Motor neuron (in vitro differentiated cells): ENCODE measurements at regions not wholly inside any gene's neighbourhood (a gene's known extent, or its start where the extent isn't known, plus 50 kb on each side); places are given as distances from the start of the nearest gene placed in this dataset.

ENCODE experiments used
- ATAC-seq, 8 experiments: fragments of 200-7000 bp; cut with Tn5 transposase; replicated peaks in 6 of 8; 2 replicates each; pipeline ENCODE4 v1.8.0; 2021; ENCODE audit warnings: mild to moderate bottlenecking in 8 of 8, moderate library complexity in 8 of 8
- H3K27ac ChIP-seq, 2 donors: fragments of 250-450 bp; sonication (Bioruptor Pico); 2 replicates each; pipeline ENCODE4 v1.9.0; 2021; ENCODE audit warnings: antibody characterized with exemption in 2 of 2, mild to moderate bottlenecking in 2 of 2, moderate library complexity in 1 of 2
- H3K4me1 ChIP-seq, 2 donors: fragments of 250-450 bp; sonication (Bioruptor Pico); replicated peaks in 1 of 2; 2 replicates each; pipeline ENCODE4 v1.6.1; 2021; ENCODE audit warnings: antibody characterized with exemption in 2 of 2, mild to moderate bottlenecking in 2 of 2, moderate library complexity in 1 of 2
- H3K4me3 ChIP-seq, 5 donors: fragments of 250-450 bp; sonication (Bioruptor Pico); 2 replicates each; pipeline ENCODE4 v1.9.0; 2021; ENCODE audit warnings: antibody characterized with exemption in 5 of 5, mild to moderate bottlenecking in 5 of 5, moderate library complexity in 4 of 5
- WGBS, 10 experiments: fragments of 450-650 bp; shearing (Covaris generic); methylation state at CpG; one replicate each; pipeline ENCODE4 v1.0.0; 2022; 5-methylcytosine and 5-hydroxymethylcytosine counted together
- in situ Hi-C, 9 experiments: fragments of 400-800 bp; cut with MboI; loops; one replicate each; pipeline ENCODE4 v1.15.0; 2021; ENCODE audit warnings: low sequenced_read_pairs in 9 of 9, low pct_unique_long_range_greater_than_20kb in 2 of 9; ENCODE audit not compliant: unreplicated experiment in 9 of 9

- peaks cover 58 to 64% of the 10 kb centered on the region in 2 donors for H3K4me1 ChIP-seq
- in situ Hi-C loops = no loop called here
Observed at GRCh38 chr18:41621177-41621576, 333.9 kb upstream of the PIK3C3 start.

GRCh38 chr18:41618147-41618546 is 336.9 kb upstream of the PIK3C3 start:
- in situ Hi-C loops = no loop called here
- ATAC-seq = peak in 3 of 8 experiments; percentile 31 to 50 (median 37)
- no peak overlapping the region for H3K4me3 ChIP-seq
- peak overlapping the region in 1 of 2 donors; percentile 39 for H3K27ac ChIP-seq
- peaks cover 38 to 42% of the 10 kb centered on the region in 2 donors for H3K4me1 ChIP-seq
- WGBS, 10 experiments = 0 to 100% (median 80%) methylated on average over 1 of the region's 1 CpG; no CpG with 5 or more reads in 6 of the 10 experiments

More at GRCh38 chr18:41621177-41621576, 333.9 kb upstream of the PIK3C3 start:
- H3K27ac ChIP-seq = no peak overlapping the region
- ATAC-seq = no peak
- H3K4me3 ChIP-seq = no peak overlapping the region
- WGBS, 10 experiments = 0 to 56% (median 0%) methylated on average over 1 of the region's 1 CpG; no CpG with 5 or more reads in 2 of the 10 experiments

- peak overlapping the region in 1 of 2 donors; percentile 39 for H3K27ac ChIP-seq
- in situ Hi-C loops = no loop called here
- WGBS, 10 experiments = 0 to 71% (median 22%) methylated on average over 1 to 2 of the region's 2 CpGs; no CpG with 5 or more reads in 3 of the 10 experiments
- peak in 5 of 8 experiments; percentile 58 to 80 (median 67) for ATAC-seq
- peaks cover 36 to 43% of the 10 kb centered on the region in 2 donors for H3K4me1 ChIP-seq
- H3K4me3 ChIP-seq = no peak overlapping the region
Observed at GRCh38 chr18:41617647-41618046, 337.4 kb upstream of the PIK3C3 start.

GRCh38 chr18:41613003-41613609 is 341.9 kb upstream of the PIK3C3 start:
- Histone ChIP-seq H3K4me3 (no peak overlapping the region), H3K4me1 (peaks cover 13 to 17% of the 10 kb centered on the region in 2 donors), H3K27ac (no peak overlapping the region)
- in situ Hi-C loops = no loop called here
- WGBS, 10 experiments = 14 to 82% (median 78%) methylated on average over 1 to 6 of the region's 6 CpGs; no CpG with 5 or more reads in 2 of the 10 experiments
- peak in 5 of 8 experiments; percentile 36 to 61 (median 47) for ATAC-seq

- ATAC-seq = no peak
- Histone ChIP-seq H3K4me3 (no peak overlapping the region), H3K4me1 (no peaks in the 10 kb centered on the region), H3K27ac (no peak overlapping the region)
- WGBS, 10 experiments = 18 to 94% (median 78%) methylated on average over 2 to 5 of the region's 5 CpGs
- in situ Hi-C loops = no loop called here
Observed at GRCh38 chr18:41604964-41605363, 350.1 kb upstream of the PIK3C3 start.

- Histone ChIP-seq H3K4me1 (peaks cover 3 to 8% of the 10 kb centered on the region in 2 donors), H3K4me3 (no peak overlapping the region), H3K27ac (no peak overlapping the region)
- 7 to 100% (median 86%) methylated on average over 1 to 4 of the region's 4 CpGs; no CpG with 5 or more reads in 1 of the 10 experiments for WGBS, 10 experiments
- ATAC-seq = peak in 2 of 8 experiments; percentile 16 to 57
- in situ Hi-C loops = no loop called here
Observed at GRCh38 chr18:41602034-41602433, 353.0 kb upstream of the PIK3C3 start.

GRCh38 chr18:41600693-41601391 is 354.2 kb upstream of the PIK3C3 start:
- ATAC-seq = peak in 1 of 8 experiments; percentile 27
- Histone ChIP-seq H3K27ac (no peak overlapping the region), H3K4me3 (no peak overlapping the region), H3K4me1 (peaks cover 3 to 11% of the 10 kb centered on the region in 2 donors)
- 38 to 100% (median 79%) methylated on average over 1 to 3 of the region's 3 CpGs; no CpG with 5 or more reads in 5 of the 10 experiments for WGBS, 10 experiments
- in situ Hi-C loops = no loop called here

GRCh38 chr18:41599466-41599865 is 355.6 kb upstream of the PIK3C3 start:
- WGBS, 10 experiments = 5 to 100% (median 91%) methylated on average over 1 to 3 of the region's 3 CpGs; no CpG with 5 or more reads in 4 of the 10 experiments

GRCh38 chr18:41594582-41594981 is 360.5 kb upstream of the PIK3C3 start:
- Histone ChIP-seq H3K27ac (no peak overlapping the region), H3K4me3 (no peak overlapping the region), H3K4me1 (peaks cover 3 to 13% of the 10 kb centered on the region in 2 donors)
- 0 to 100% (median 42%) methylated on average over 1 to 2 of the region's 3 CpGs; no CpG with 5 or more reads in 4 of the 10 experiments for WGBS, 10 experiments
- in situ Hi-C loops = no loop called here
- ATAC-seq = peak in 1 of 8 experiments; percentile 42

More at GRCh38 chr18:41599466-41599865, 355.6 kb upstream of the PIK3C3 start:
- ATAC-seq = peak in 3 of 8 experiments; percentile 23 to 37 (median 29)
- Histone ChIP-seq H3K27ac (no peak overlapping the region), H3K4me3 (no peak overlapping the region), H3K4me1 (peaks cover 3 to 11% of the 10 kb centered on the region in 2 donors)
- in situ Hi-C loops = no loop called here

GRCh38 chr18:41593171-41593675 is 361.8 kb upstream of the PIK3C3 start:
- ATAC-seq = peak in 2 of 8 experiments; percentile 91 to 92

GRCh38 chr18:41587976-41588375 is 367.1 kb upstream of the PIK3C3 start:
- Histone ChIP-seq H3K4me1 (peaks cover 6 to 23% of the 10 kb centered on the region in 2 donors), H3K4me3 (no peak overlapping the region), H3K27ac (no peak overlapping the region)
- no peak for ATAC-seq
- in situ Hi-C loops = no loop called here
- WGBS, 10 experiments = 0 to 100% (median 86%) methylated on average over 1 of the region's 1 CpG; no CpG with 5 or more reads in 1 of the 10 experiments

More at GRCh38 chr18:41593171-41593675, 361.8 kb upstream of the PIK3C3 start:
- in situ Hi-C loops = no loop called here
- Histone ChIP-seq H3K4me1 (peaks cover 9 to 27% of the 10 kb centered on the region in 2 donors), H3K27ac (no peak overlapping the region), H3K4me3 (no peak overlapping the region)

GRCh38 chr18:41585512-41585911 is 369.5 kb upstream of the PIK3C3 start:
- in situ Hi-C loops = no loop called here
- H3K4me3 ChIP-seq = no peak overlapping the region
- 0 to 100% (median 88%) methylated on average over 1 to 2 of the region's 2 CpGs; no CpG with 5 or more reads in 3 of the 10 experiments for WGBS, 10 experiments
- no peak overlapping the region for H3K27ac ChIP-seq
- peaks cover 6 to 23% of the 10 kb centered on the region in 2 donors for H3K4me1 ChIP-seq
- no peak for ATAC-seq

- Histone ChIP-seq H3K27ac (no peak overlapping the region), H3K4me3 (no peak overlapping the region), H3K4me1 (peaks cover 7 to 16% of the 10 kb centered on the region in 2 donors)
- in situ Hi-C loops = no loop called here
- no peak for ATAC-seq
- WGBS, 10 experiments = 0 to 86% (median 80%) methylated on average over 1 of the region's 1 CpG; no CpG with 5 or more reads in 7 of the 10 experiments
Observed at GRCh38 chr18:41579185-41579584, 375.8 kb upstream of the PIK3C3 start.
